Astrocyte of the cerebellum (primary cell): ENCODE measurements at regions not wholly inside any gene's neighbourhood (a gene's known extent, or its start where the extent isn't known, plus 50 kb on each side); places are given as distances from the start of the nearest gene placed in this dataset.

Experiments used
- DNase-seq: peaks from one replicate; pipeline ENCODE4 v3.0.0-alpha.2; 2011; ENCODE audit warnings: low read depth
- H3K4me3 ChIP-seq: 2 replicates; pipeline ENCODE4 v1.5.1; 2011; ENCODE audit warnings: mild to moderate bottlenecking, low read depth, low read length, moderate library complexity
- in situ Hi-C: cut with HindIII; loops from 2 replicates; pipeline ENCODE4 v1.10.0; 2017; ENCODE audit warnings: low sequenced_read_pairs
- TF ChIP-seq, protein P1 (sequence below): IDR thresholded peaks from 2 replicates; pipeline ENCODE4 v1.5.1; 2012; ENCODE audit warnings: low read length, low read depth, moderate library complexity, mild to moderate bottlenecking; ENCODE audit errors: missing control alignments

GRCh38 chr10:47058961-47059391, 147.7 kb downstream of the PTPN20 start:
- TF ChIP-seq, protein P1, sequence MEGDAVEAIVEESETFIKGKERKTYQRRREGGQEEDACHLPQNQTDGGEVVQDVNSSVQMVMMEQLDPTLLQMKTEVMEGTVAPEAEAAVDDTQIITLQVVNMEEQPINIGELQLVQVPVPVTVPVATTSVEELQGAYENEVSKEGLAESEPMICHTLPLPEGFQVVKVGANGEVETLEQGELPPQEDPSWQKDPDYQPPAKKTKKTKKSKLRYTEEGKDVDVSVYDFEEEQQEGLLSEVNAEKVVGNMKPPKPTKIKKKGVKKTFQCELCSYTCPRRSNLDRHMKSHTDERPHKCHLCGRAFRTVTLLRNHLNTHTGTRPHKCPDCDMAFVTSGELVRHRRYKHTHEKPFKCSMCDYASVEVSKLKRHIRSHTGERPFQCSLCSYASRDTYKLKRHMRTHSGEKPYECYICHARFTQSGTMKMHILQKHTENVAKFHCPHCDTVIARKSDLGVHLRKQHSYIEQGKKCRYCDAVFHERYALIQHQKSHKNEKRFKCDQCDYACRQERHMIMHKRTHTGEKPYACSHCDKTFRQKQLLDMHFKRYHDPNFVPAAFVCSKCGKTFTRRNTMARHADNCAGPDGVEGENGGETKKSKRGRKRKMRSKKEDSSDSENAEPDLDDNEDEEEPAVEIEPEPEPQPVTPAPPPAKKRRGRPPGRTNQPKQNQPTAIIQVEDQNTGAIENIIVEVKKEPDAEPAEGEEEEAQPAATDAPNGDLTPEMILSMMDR: no peak
- no peak overlapping the region for H3K4me3 ChIP-seq
- no peak for DNase-seq
- in situ Hi-C loops: no loop called here

- TF ChIP-seq, protein P1: no peak
- no peak overlapping the region for H3K4me3 ChIP-seq
- DNase-seq: no peak
- in situ Hi-C loops: no loop called here
Observed at GRCh38 chr10:47059606-47060311, 148.5 kb downstream of the PTPN20 start.

- in situ Hi-C loops: no loop called here
- no peak for DNase-seq
- TF ChIP-seq, protein P1: no peak
- H3K4me3 ChIP-seq: no peak overlapping the region
Observed at GRCh38 chr10:47060356-47060755, 149.1 kb downstream of the PTPN20 start.

- no peak for DNase-seq
- H3K4me3 ChIP-seq: no peak overlapping the region
- in situ Hi-C loops: no loop called here
- TF ChIP-seq, protein P1: no peak
Observed at GRCh38 chr10:47060993-47061500, 149.8 kb downstream of the PTPN20 start.

DNA sequence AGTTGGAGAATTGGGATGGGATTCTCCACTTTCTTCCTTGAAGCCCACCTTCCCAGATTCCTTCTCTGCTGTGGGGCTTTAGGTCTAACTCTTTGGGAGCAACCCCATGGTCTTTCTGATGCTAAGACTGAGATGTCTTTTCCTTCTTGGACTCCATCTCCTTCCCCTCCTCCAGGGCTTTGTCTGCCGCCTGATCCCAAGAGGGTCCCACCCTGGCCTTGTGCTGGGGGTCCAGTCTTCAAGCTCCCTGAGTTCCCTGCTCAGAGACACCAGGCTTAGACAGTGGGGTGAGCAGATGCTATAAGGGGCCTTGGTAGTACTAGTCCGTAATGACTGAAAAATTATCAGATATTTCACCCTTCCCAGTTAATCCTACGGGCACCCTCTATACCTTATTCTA, 150.5 kb downstream of the PTPN20 start:
- no peak for DNase-seq
- in situ Hi-C loops: no loop called here
- H3K4me3 ChIP-seq: no peak overlapping the region
- TF ChIP-seq, protein P1: no peak

- in situ Hi-C loops: no loop called here
- TF ChIP-seq, protein P1: peak; percentile 34
- H3K4me3 ChIP-seq: no peak overlapping the region
- DNase-seq: no peak
Observed at GRCh38 chr10:47062441-47063200, 151.4 kb downstream of the PTPN20 start.
